Left lung (tissue), 4 donors: ENCODE measurements at regions not wholly inside any gene's neighbourhood (a gene's known extent, or its start where the extent isn't known, plus 50 kb on each side); places are given as distances from the start of the nearest gene placed in this dataset.

ENCODE experiments used
- ATAC-seq: fragments of 200-7000 bp; cut with Tn5 transposase; one replicate; pipeline ENCODE4 v1.9.1; 2020; ENCODE audit warnings: moderate library complexity
- DNase-seq, 4 donors: peaks; one replicate each; pipeline ENCODE4 v3.0.0-alpha.2; 2013 to 2020
- H3K27ac ChIP-seq, 2 donors: fragments of 200-600 bp; sonication (generic) in 1 of 2; one replicate each; pipeline versions ENCODE4 v1.5.0 to v1.8.0; 2020 to 2021
- H3K27me3 ChIP-seq, 2 donors: fragments of 200-600 bp; sonication (generic) in 1 of 2; one replicate each; pipeline versions ENCODE4 v1.5.0 to v1.8.0; 2020 to 2021
- H3K36me3 ChIP-seq, 2 donors: fragments of 200-600 bp; sonication (generic) in 1 of 2; one replicate each; pipeline versions ENCODE4 v1.5.0 to v1.8.0; 2020 to 2021
- H3K4me1 ChIP-seq, 2 donors: fragments of 200-600 bp; one replicate each; pipeline ENCODE4 v1.8.0; 2021
- H3K4me3 ChIP-seq, 2 donors: fragments of 200-600 bp; sonication (generic) in 1 of 2; one replicate each; pipeline versions ENCODE4 v1.5.0 to v1.8.0; 2020 to 2021; ENCODE audit warnings: mild to moderate bottlenecking in 1 of 2
- H3K9me3 ChIP-seq, 2 donors: fragments of 200-600 bp; sonication (generic) in 1 of 2; one replicate each; pipeline versions ENCODE4 v1.5.0 to v1.8.0; 2020 to 2021
- CTCF ChIP-seq, 2 donors: fragments of 200-600 bp; sonication (generic) in 1 of 2; IDR thresholded peaks; one replicate each; pipeline versions ENCODE4 v1.5.0 to v1.8.0; 2021; ENCODE audit warnings: antibody characterized with exemption in 2 of 2
- intact Hi-C, 2 donors: fragments of 100-400 bp; cut with DNase I; formaldehyde crosslinking; loops; one replicate each; pipeline versions ENCODE4 v1.11.2 to v1.14.2; 2022
- donor health status: DM: no; HTN: yes; CAD: no.
- donor health status: DM: no; HTN: no; CAD: no.

GRCh38 chr3:30077746-30078145 lies 528.7 kb upstream of the TGFBR2 start:
- Histone ChIP-seq H3K4me3 (no peak overlapping the region), H3K27me3 (no peaks in the 10 kb centered on the region), H3K36me3 (no peaks in the 10 kb centered on the region), H3K27ac (no peak overlapping the region), H3K9me3 (no peaks in the 10 kb centered on the region), H3K4me1 (no peaks in the 10 kb centered on the region)
- no peak for ATAC-seq
- no peak for DNase-seq
- TF ChIP-seq CTCF (IDR thresholded peaks at IDR 0.05), result no peak
- intact Hi-C loops, result no loop called here

GRCh38 chr3:30078736-30079135 lies 527.7 kb upstream of the TGFBR2 start:
- no peaks in the 10 kb centered on the region for H3K4me1 ChIP-seq
- TF ChIP-seq CTCF (IDR thresholded peaks at IDR 0.05), result no peak
- intact Hi-C loops, result no loop called here
- H3K4me3 ChIP-seq, result no peak overlapping the region
- ATAC-seq, result no peak
- H3K27me3 ChIP-seq, result no peaks in the 10 kb centered on the region
- no peaks in the 10 kb centered on the region for H3K9me3 ChIP-seq
- H3K27ac ChIP-seq, result no peak overlapping the region
- no peaks in the 10 kb centered on the region for H3K36me3 ChIP-seq
- no peak for DNase-seq

GRCh38 chr3:30081904-30082303 lies 524.5 kb upstream of the TGFBR2 start:
- Histone ChIP-seq H3K4me1 (no peaks in the 10 kb centered on the region), H3K9me3 (no peaks in the 10 kb centered on the region), H3K4me3 (no peak overlapping the region), H3K36me3 (no peaks in the 10 kb centered on the region), H3K27ac (no peak overlapping the region), H3K27me3 (no peaks in the 10 kb centered on the region)
- no peak for TF ChIP-seq CTCF (IDR thresholded peaks at IDR 0.05)
- DNase-seq (no peak), ATAC-seq (no peak)
- intact Hi-C loops, result no loop called here

GRCh38 chr3:30082652-30083051 lies 523.7 kb upstream of the TGFBR2 start:
- no peak for TF ChIP-seq CTCF (IDR thresholded peaks at IDR 0.05)
- no peaks in the 10 kb centered on the region for H3K4me1 ChIP-seq
- ATAC-seq (no peak), DNase-seq (no peak)
- H3K27ac ChIP-seq, result no peak overlapping the region
- no peaks in the 10 kb centered on the region for H3K9me3 ChIP-seq
- H3K27me3 ChIP-seq, result no peaks in the 10 kb centered on the region
- no peak overlapping the region for H3K4me3 ChIP-seq
- intact Hi-C loops, result no loop called here
- no peaks in the 10 kb centered on the region for H3K36me3 ChIP-seq

GRCh38 chr3:30083315-30083714 lies 523.1 kb upstream of the TGFBR2 start:
- Histone ChIP-seq H3K27me3 (no peaks in the 10 kb centered on the region), H3K27ac (no peak overlapping the region), H3K4me3 (no peak overlapping the region), H3K9me3 (no peaks in the 10 kb centered on the region), H3K36me3 (no peaks in the 10 kb centered on the region), H3K4me1 (no peaks in the 10 kb centered on the region)
- intact Hi-C loops, result no loop called here
- TF ChIP-seq CTCF (IDR thresholded peaks at IDR 0.05), result no peak
- ATAC-seq (no peak), DNase-seq (no peak)
